ENCODE measurements at regions not wholly inside any gene's neighbourhood (a gene's known extent, or its start where the extent isn't known, plus 50 kb on each side); places are given as distances from the start of the nearest gene placed in this dataset.
"Not testable (repeated sequence)": the region's sequence is repeated elsewhere in the genome, so short reads cannot be mapped to it uniquely, and the experiment has no call there.

- peaks cover 5% of the 10 kb centered on the region; the same call in 1 of the 2 replicates for H3K36me3 ChIP-seq (ENCODE audit: control insufficient read depth, insufficient read depth, low read length)
- no peaks in the 10 kb centered on the region for H3K9me3 ChIP-seq (ENCODE audit: control insufficient read depth, insufficient read depth, low read length)
- no peaks in the 10 kb centered on the region for H3K4me1 ChIP-seq (ENCODE audit: control insufficient read depth, insufficient read depth, low read length)
- no peak overlapping the region for H3K27ac ChIP-seq (ENCODE audit: low read depth, low read length)
- H3K27me3 ChIP-seq (ENCODE audit: control insufficient read depth, insufficient read depth, low read length), result no peaks in the 10 kb centered on the region
- H3K9ac ChIP-seq (ENCODE audit: low read depth, low read length), result no peak overlapping the region
- no peak overlapping the region for H3K4me3 ChIP-seq (ENCODE audit: low read depth, low read length)
Observed at GRCh38 chr3:48070030-48070429, 53.8 kb upstream of the MAP4 start.

DNA sequence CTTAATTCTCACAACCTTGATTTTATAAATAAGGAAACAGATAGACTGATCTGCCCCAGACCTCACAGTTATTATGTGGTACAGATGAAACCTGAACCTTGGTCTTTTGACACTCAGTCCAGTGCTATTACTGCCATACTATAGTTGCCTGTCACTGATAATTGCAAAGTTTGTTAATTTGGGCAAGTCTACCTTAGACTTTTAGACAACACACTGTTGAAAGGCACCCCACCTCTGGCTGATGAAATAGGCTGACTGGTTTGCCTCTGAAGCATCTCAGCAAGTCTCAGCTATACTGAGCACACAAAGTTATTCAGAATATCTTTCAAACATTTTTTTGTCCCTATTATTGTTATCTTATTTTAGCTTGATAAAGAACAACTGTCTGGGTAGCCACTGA lies 53.1 kb upstream of the MAP4 start:
- no peaks in the 10 kb centered on the region for H3K9me3 ChIP-seq (ENCODE audit: control insufficient read depth, insufficient read depth, low read length)
- no peaks in the 10 kb centered on the region for H3K27me3 ChIP-seq (ENCODE audit: control insufficient read depth, insufficient read depth, low read length)
- no peak overlapping the region for H3K27ac ChIP-seq (ENCODE audit: low read depth, low read length)
- no peaks in the 10 kb centered on the region for H3K4me1 ChIP-seq (ENCODE audit: control insufficient read depth, insufficient read depth, low read length)
- H3K9ac ChIP-seq (ENCODE audit: low read depth, low read length), result no peak overlapping the region
- no peak overlapping the region for H3K4me3 ChIP-seq (ENCODE audit: low read depth, low read length)
- peaks cover 5% of the 10 kb centered on the region; the same call in 1 of the 2 replicates for H3K36me3 ChIP-seq (ENCODE audit: control insufficient read depth, insufficient read depth, low read length)

DNA sequence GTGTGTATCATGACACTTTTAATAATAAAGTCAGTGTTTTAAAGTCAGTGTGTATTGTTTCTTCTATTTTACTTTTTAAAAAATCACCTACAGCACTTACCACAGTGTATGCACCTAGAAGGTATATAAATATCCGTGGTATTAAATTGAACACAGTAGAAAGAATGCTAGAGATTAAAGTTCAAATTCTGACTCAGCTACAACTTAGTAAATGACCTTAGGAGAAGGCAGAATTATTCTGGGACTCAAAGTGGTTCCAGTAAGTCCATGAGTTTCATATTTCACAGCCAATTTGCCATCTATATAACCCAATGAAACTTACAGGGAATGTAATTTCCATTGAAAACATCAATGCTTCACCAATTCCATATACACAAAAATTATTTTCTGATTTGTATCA lies 52.7 kb upstream of the MAP4 start:
- Histone ChIP-seq H3K36me3 (ENCODE audit: control insufficient read depth, insufficient read depth, low read length) (peaks cover 5% of the 10 kb centered on the region; the same call in 1 of the 2 replicates), H3K4me1 (ENCODE audit: control insufficient read depth, insufficient read depth, low read length) (no peaks in the 10 kb centered on the region), H3K9me3 (ENCODE audit: control insufficient read depth, insufficient read depth, low read length) (no peaks in the 10 kb centered on the region), H3K9ac (ENCODE audit: low read depth, low read length) (no peak overlapping the region), H3K4me3 (ENCODE audit: low read depth, low read length) (no peak overlapping the region), H3K27ac (ENCODE audit: low read depth, low read length) (no peak overlapping the region), H3K27me3 (ENCODE audit: control insufficient read depth, insufficient read depth, low read length) (no peaks in the 10 kb centered on the region)

- not testable (repeated sequence) for H3K4me3 ChIP-seq (ENCODE audit: low read depth, low read length); H3K4me1 ChIP-seq (ENCODE audit: control insufficient read depth, insufficient read depth, low read length); H3K27me3 ChIP-seq (ENCODE audit: control insufficient read depth, insufficient read depth, low read length); H3K27ac ChIP-seq (ENCODE audit: low read depth, low read length); H3K9ac ChIP-seq (ENCODE audit: low read depth, low read length); H3K36me3 ChIP-seq (ENCODE audit: control insufficient read depth, insufficient read depth, low read length); H3K9me3 ChIP-seq (ENCODE audit: control insufficient read depth, insufficient read depth, low read length)
Observed at GRCh38 chr3:48068320-48068719, 52.1 kb upstream of the MAP4 start.

GRCh38 chr3:48067271-48067670 lies 51.1 kb upstream of the MAP4 start:
- H3K36me3 ChIP-seq (ENCODE audit: control insufficient read depth, insufficient read depth, low read length), result peaks cover 9% of the 10 kb centered on the region; the same call in 1 of the 2 replicates
- H3K9me3 ChIP-seq (ENCODE audit: control insufficient read depth, insufficient read depth, low read length), result peaks cover 8% of the 10 kb centered on the region; the same call in 1 of the 2 replicates
- no peaks in the 10 kb centered on the region for H3K27me3 ChIP-seq (ENCODE audit: control insufficient read depth, insufficient read depth, low read length)
- no peak overlapping the region for H3K27ac ChIP-seq (ENCODE audit: low read depth, low read length)
- no peaks in the 10 kb centered on the region for H3K4me1 ChIP-seq (ENCODE audit: control insufficient read depth, insufficient read depth, low read length)
- H3K9ac ChIP-seq (ENCODE audit: low read depth, low read length), result no peak overlapping the region
- no peak overlapping the region for H3K4me3 ChIP-seq (ENCODE audit: low read depth, low read length)
